ENCODE measurements at regions not wholly inside any gene's neighbourhood (a gene's known extent, or its start where the extent isn't known, plus 50 kb on each side); places are given as distances from the start of the nearest gene placed in this dataset.

DNA sequence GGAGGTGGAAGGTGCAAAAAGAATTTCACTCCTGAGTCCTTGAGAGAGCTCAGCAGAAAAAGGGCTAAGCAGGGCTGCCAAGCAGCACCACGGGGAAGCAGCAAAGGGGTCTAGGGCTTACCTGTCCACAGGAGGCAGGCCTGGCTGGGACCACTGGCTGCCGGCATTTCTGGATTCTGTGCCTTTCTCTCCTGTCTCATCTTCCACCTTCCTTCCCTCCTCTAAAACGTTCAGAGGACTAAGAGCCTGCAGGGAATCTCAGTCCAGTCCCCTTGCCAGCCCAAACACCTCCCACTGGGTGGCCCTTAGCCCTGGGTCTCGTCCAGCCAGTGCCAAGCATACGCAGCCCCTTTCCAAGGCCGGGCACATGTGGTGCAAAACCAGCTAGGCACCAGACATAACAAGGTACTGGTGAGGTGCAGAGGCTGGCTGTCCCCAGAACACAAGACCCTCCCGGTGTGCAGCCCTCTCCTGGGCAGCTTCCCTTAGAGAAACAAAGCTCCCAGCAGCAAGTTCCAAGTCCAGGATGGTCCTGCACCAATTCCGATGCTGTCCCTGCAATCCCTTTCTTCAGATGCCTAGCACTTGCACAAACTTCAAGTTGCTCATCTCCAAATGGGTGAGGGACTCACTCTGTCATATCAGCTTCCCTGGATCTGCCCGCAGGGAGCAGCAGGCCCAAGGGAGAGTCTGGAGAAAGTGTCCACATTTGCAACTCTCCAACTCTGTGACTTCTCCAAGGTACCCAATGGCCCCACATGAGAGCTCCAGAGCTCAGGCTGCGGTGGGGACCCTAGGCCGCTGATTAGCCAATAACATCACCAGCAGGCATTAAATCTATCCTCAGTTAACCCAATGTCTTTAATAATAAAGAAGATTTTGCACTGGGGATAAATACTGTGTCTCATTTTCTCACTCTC lies 126.3 kb downstream of the C5orf15 start:
- H3K27ac ChIP-seq (ENCODE audit: low read depth, low read length), result no peak overlapping the region
- no peaks in the 10 kb centered on the region for H3K36me3 Mint-ChIP-seq
- POLR2A ChIA-PET, result no interaction called here
- H3K27me3 ChIP-seq (ENCODE audit: insufficient read depth, low read length, poor library complexity, severe bottlenecking), result no peaks in the 10 kb centered on the region
- DNase-seq, result no peak
- no peak overlapping the region for H3K4me3 Mint-ChIP-seq
- no peaks in the 10 kb centered on the region for H3K4me1 ChIP-seq (ENCODE audit: insufficient read depth, low read length)
- no peak overlapping the region for H3K27ac Mint-ChIP-seq
- CTCF ChIA-PET, result interaction anchor here (0.7 kb wide), 1 partner anchor 26 kb away, joined by 3 read pairs; no protein-coding TSS in a partner anchor
- H3K36me3 ChIP-seq (ENCODE audit: insufficient read depth, low read length), result no peaks in the 10 kb centered on the region
- H3K9me3 Mint-ChIP-seq, result no peaks in the 10 kb centered on the region
- peaks cover 0 to 2% (median 0%) of the 10 kb centered on the region in 3 donors for H3K4me1 Mint-ChIP-seq
- H3K9me3 ChIP-seq (ENCODE audit: low read length), result no peaks in the 10 kb centered on the region
- H3K27me3 Mint-ChIP-seq, result peaks cover 13 to 31% of the 10 kb centered on the region in 2 donors
- no peak overlapping the region for H3K4me3 ChIP-seq (ENCODE audit: low read length)

DNA sequence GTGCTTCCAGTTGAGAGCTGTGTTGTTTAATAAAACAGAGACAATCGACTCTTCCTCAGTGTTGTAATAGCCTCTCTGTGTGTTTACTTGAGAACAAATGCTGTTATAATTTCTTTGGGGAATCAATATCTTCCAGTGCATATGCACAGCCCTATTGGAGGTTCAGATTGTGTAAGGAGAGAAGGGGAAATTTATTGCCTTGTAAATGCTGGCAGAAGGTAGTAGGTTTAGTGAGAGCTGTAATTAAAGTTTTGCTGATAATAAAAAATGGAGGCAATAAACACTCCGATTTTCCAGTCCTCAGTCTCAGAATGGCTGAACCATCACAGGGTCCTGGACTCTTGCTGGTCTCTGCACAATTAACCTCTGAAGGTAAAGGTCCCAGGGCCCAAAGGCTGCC lies 128.3 kb downstream of the C5orf15 start:
- H3K27ac Mint-ChIP-seq, result no peak overlapping the region
- Histone ChIP-seq H3K9me3 (ENCODE audit: low read length) (no peaks in the 10 kb centered on the region), H3K36me3 (ENCODE audit: insufficient read depth, low read length) (no peaks in the 10 kb centered on the region), H3K4me3 (ENCODE audit: low read length) (no peak overlapping the region), H3K4me1 (ENCODE audit: insufficient read depth, low read length) (no peaks in the 10 kb centered on the region), H3K27me3 (ENCODE audit: insufficient read depth, low read length, poor library complexity, severe bottlenecking) (no peaks in the 10 kb centered on the region), H3K27ac (ENCODE audit: low read depth, low read length) (no peak overlapping the region)
- CTCF ChIA-PET, result no interaction called here
- H3K9me3 Mint-ChIP-seq, result peaks cover 0 to 15% (median 0%) of the 10 kb centered on the region in 5 donors
- peaks cover 14 to 40% of the 10 kb centered on the region in 2 donors for H3K27me3 Mint-ChIP-seq
- POLR2A ChIA-PET, result no interaction called here
- DNase-seq, result no peak
- no peak overlapping the region for H3K4me3 Mint-ChIP-seq
- H3K36me3 Mint-ChIP-seq, result peaks cover 0 to 10% (median 0%) of the 10 kb centered on the region in 3 donors
- H3K4me1 Mint-ChIP-seq, result no peaks in the 10 kb centered on the region

DNA sequence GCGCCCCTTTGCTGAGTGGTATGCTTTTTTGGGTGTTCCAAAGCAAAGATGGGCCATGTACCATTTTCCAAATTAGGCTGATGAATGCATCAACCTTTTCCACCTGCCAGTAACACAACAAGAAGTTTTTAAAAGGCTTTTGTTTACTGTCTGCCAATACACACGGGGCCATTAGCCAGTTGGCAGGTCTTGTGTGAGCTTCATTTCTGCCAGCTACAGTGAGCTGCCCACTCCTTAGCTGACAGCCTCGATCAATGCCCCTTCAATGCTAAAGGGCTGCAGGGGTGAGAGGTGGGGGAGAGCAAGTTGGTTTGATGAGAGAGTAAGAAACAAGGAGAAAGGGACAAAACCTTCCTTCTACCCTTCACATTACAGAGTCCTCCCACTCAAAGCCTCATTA lies 128.7 kb downstream of the C5orf15 start:
- H3K27ac Mint-ChIP-seq, result no peak overlapping the region
- H3K36me3 Mint-ChIP-seq, result peaks cover 0 to 10% (median 0%) of the 10 kb centered on the region in 3 donors
- CTCF ChIA-PET, result no interaction called here
- DNase-seq, result no peak
- H3K4me1 Mint-ChIP-seq, result no peaks in the 10 kb centered on the region
- H3K4me1 ChIP-seq (ENCODE audit: insufficient read depth, low read length), result no peaks in the 10 kb centered on the region
- POLR2A ChIA-PET, result no interaction called here
- H3K4me3 Mint-ChIP-seq, result no peak overlapping the region
- peaks cover 0 to 15% (median 0%) of the 10 kb centered on the region in 5 donors for H3K9me3 Mint-ChIP-seq
- H3K27me3 ChIP-seq (ENCODE audit: insufficient read depth, low read length, poor library complexity, severe bottlenecking), result no peaks in the 10 kb centered on the region
- H3K36me3 ChIP-seq (ENCODE audit: insufficient read depth, low read length), result no peaks in the 10 kb centered on the region
- H3K9me3 ChIP-seq (ENCODE audit: low read length), result no peaks in the 10 kb centered on the region
- H3K27me3 Mint-ChIP-seq, result peaks cover 16 to 41% of the 10 kb centered on the region in 2 donors
- H3K27ac ChIP-seq (ENCODE audit: low read depth, low read length), result no peak overlapping the region
- no peak overlapping the region for H3K4me3 ChIP-seq (ENCODE audit: low read length)

DNA sequence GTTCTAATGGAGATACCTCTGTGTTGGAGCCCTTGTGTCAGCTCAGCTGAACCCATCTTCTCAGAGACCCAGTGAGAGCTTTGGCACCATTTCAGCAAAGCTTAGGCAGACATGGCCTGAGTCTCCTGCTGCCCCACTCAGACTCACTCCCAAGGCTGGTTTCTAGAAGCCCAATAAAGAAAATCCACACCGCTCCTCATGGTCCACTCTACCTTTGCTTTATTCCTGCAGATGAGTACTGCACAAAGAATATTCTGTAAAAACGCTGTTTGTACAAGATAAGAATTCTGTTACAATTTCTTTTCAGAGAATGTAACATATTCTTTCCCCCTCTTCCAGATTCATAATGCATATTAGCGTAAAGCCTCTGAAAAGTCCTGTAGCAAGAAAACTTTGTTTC lies 129.3 kb downstream of the C5orf15 start:
- peaks cover 0 to 10% (median 0%) of the 10 kb centered on the region in 3 donors for H3K36me3 Mint-ChIP-seq
- no peaks in the 10 kb centered on the region for H3K4me1 Mint-ChIP-seq
- Histone ChIP-seq H3K27ac (ENCODE audit: low read depth, low read length) (no peak overlapping the region), H3K9me3 (ENCODE audit: low read length) (no peaks in the 10 kb centered on the region), H3K27me3 (ENCODE audit: insufficient read depth, low read length, poor library complexity, severe bottlenecking) (no peaks in the 10 kb centered on the region), H3K36me3 (ENCODE audit: insufficient read depth, low read length) (no peaks in the 10 kb centered on the region), H3K4me3 (ENCODE audit: low read length) (no peak overlapping the region), H3K4me1 (ENCODE audit: insufficient read depth, low read length) (no peaks in the 10 kb centered on the region)
- DNase-seq, result no peak
- H3K9me3 Mint-ChIP-seq, result peaks cover 0 to 15% (median 0%) of the 10 kb centered on the region in 5 donors
- H3K27me3 Mint-ChIP-seq, result peaks cover 16 to 42% of the 10 kb centered on the region in 2 donors
- ChIA-PET CTCF (no interaction called here), POLR2A (no interaction called here)
- H3K4me3 Mint-ChIP-seq, result no peak overlapping the region
- H3K27ac Mint-ChIP-seq, result no peak overlapping the region

DNA sequence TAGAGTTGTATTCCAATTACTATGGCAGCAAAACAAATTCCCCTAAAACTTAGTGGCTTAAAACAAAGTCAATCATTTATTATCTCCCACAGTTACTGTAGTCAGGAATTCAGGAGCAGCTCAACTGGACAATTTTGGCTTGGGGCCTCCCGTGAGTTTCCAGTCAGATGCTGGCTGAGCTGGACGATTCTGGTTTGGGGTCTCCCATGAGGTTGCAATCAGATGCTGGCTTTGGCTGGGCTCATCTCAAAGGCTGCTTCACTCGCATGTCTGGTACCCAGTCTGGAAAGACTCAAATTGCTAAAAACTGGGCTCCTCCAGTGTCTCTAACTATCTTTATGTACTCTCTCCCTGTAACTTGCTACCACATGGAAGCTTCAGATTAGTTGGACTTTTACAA lies 130.1 kb downstream of the C5orf15 start:
- no peaks in the 10 kb centered on the region for H3K4me1 ChIP-seq (ENCODE audit: insufficient read depth, low read length)
- no peak overlapping the region for H3K27ac ChIP-seq (ENCODE audit: low read depth, low read length)
- H3K36me3 Mint-ChIP-seq, result peaks cover 0 to 10% (median 0%) of the 10 kb centered on the region in 3 donors
- peaks cover 0 to 15% (median 0%) of the 10 kb centered on the region in 5 donors for H3K9me3 Mint-ChIP-seq
- H3K27me3 ChIP-seq (ENCODE audit: insufficient read depth, low read length, poor library complexity, severe bottlenecking), result no peaks in the 10 kb centered on the region
- no peak overlapping the region for H3K4me3 ChIP-seq (ENCODE audit: low read length)
- no peaks in the 10 kb centered on the region for H3K4me1 Mint-ChIP-seq
- no peak for DNase-seq
- H3K36me3 ChIP-seq (ENCODE audit: insufficient read depth, low read length), result no peaks in the 10 kb centered on the region
- CTCF ChIA-PET, result interaction anchor here (1.5 kb wide), 1 partner anchor 25 kb away, joined by 5 read pairs; no protein-coding TSS in a partner anchor
- POLR2A ChIA-PET, result no interaction called here
- no peaks in the 10 kb centered on the region for H3K9me3 ChIP-seq (ENCODE audit: low read length)
- H3K27ac Mint-ChIP-seq, result no peak overlapping the region
- H3K27me3 Mint-ChIP-seq, result peaks cover 20 to 49% of the 10 kb centered on the region in 2 donors
- no peak overlapping the region for H3K4me3 Mint-ChIP-seq

DNA sequence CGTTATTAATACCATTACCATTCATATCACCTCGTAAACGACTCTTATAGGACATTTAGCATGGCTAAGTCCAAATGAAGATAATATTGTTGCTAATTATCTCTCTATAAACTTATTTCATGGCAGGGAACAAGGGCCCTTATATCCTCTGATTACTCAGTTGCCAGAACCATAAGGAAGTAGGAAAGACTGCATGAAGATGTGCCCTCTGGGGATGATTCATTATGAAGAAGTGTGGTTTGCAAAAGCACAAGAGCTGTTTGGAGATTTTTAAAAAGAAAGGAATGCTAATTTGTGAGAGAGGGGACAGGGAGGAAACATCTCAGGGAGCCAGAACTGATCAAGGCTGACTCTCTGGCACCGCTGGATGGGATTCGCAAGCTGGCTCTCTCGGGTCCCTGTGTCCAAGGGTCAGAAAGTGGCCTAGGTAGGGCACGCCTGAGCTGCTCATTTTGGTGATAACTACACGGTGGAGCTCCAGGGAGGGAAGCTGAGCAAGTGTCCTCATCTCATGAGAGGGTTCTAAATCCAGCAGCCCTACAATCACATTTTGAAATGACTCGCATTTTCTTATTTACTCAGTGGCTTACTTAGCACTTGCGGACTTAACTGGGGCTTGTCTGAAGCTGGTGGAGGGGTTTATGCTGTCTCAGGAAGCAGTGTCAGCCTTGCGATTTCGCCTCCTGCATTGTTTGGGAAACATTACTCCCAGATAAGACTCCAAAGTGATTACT lies 136.8 kb downstream of the C5orf15 start:
- no peaks in the 10 kb centered on the region for H3K27me3 ChIP-seq (ENCODE audit: insufficient read depth, low read length, poor library complexity, severe bottlenecking)
- no peak for DNase-seq
- no peak overlapping the region for H3K27ac Mint-ChIP-seq
- H3K27ac ChIP-seq (ENCODE audit: low read depth, low read length), result no peak overlapping the region
- no peaks in the 10 kb centered on the region for H3K36me3 ChIP-seq (ENCODE audit: insufficient read depth, low read length)
- peaks cover 0 to 10% (median 0%) of the 10 kb centered on the region in 3 donors for H3K36me3 Mint-ChIP-seq
- H3K4me3 Mint-ChIP-seq, result no peak overlapping the region
- no peak overlapping the region for H3K4me3 ChIP-seq (ENCODE audit: low read length)
- POLR2A ChIA-PET, result no interaction called here
- peaks cover 1 to 8% (median 4%) of the 10 kb centered on the region in 3 donors for H3K4me1 Mint-ChIP-seq
- H3K9me3 ChIP-seq (ENCODE audit: low read length), result no peaks in the 10 kb centered on the region
- peaks cover 0 to 15% (median 0%) of the 10 kb centered on the region in 5 donors for H3K9me3 Mint-ChIP-seq
- CTCF ChIA-PET, result no interaction called here
- peaks cover 5% of the 10 kb centered on the region for H3K4me1 ChIP-seq (ENCODE audit: insufficient read depth, low read length)
- peaks cover 8 to 30% of the 10 kb centered on the region in 2 donors for H3K27me3 Mint-ChIP-seq

DNA sequence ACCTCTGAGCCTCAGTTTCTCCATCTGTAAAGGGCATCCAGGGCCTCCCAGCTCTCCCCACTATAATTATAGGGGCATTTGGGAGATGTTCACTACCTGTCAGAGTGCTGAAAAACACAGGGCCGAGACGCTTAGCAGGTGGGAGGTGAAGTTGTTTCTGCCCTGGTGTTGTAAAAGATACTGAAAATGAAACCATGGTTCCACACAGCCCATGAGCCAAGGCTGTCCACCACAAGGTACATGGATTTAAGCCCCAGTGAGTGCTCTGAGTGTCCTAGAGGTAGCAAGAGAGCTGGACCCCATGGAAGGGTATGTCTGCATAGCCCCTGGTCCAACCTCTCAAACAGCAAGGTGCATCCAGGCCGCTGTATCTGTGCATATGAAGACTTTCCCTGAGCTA lies 137.5 kb downstream of the C5orf15 start:
- Mint-ChIP-seq H3K36me3 (peaks cover 0 to 6% (median 0%) of the 10 kb centered on the region in 3 donors), H3K27ac (no peak overlapping the region), H3K9me3 (peaks cover 0 to 8% (median 0%) of the 10 kb centered on the region in 5 donors), H3K27me3 (peaks cover 6 to 23% of the 10 kb centered on the region in 2 donors), H3K4me1 (peaks cover 9 to 16% (median 12%) of the 10 kb centered on the region in 3 donors), H3K4me3 (no peak overlapping the region)
- H3K4me3 ChIP-seq (ENCODE audit: low read length), result no peak overlapping the region
- H3K9me3 ChIP-seq (ENCODE audit: low read length), result no peaks in the 10 kb centered on the region
- H3K36me3 ChIP-seq (ENCODE audit: insufficient read depth, low read length), result no peaks in the 10 kb centered on the region
- ChIA-PET CTCF (no interaction called here), POLR2A (no interaction called here)
- no peak overlapping the region for H3K27ac ChIP-seq (ENCODE audit: low read depth, low read length)
- DNase-seq, result no peak
- peaks cover 13% of the 10 kb centered on the region for H3K4me1 ChIP-seq (ENCODE audit: insufficient read depth, low read length)
- H3K27me3 ChIP-seq (ENCODE audit: insufficient read depth, low read length, poor library complexity, severe bottlenecking), result no peaks in the 10 kb centered on the region

DNA sequence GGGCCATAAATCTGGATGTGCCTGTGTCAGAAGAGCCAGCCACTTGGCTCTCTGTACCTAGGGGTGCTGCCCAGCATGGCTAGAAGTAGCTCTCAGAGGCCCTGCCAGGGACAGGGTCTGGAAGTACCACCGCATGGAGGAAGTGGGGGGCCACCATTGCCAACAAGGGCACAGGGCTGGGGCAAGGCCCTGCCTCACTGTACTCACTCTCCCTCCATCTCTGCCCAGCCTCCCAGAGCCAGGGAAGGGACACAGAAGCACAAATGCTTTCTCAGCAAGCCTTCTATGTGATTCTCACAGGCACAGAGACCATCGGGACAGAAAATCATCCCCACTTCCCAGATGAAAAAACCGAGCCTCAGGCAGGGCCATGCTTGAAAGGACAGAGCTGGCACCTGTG lies 138.1 kb downstream of the C5orf15 start:
- H3K9me3 ChIP-seq (ENCODE audit: low read length), result no peaks in the 10 kb centered on the region
- H3K4me3 Mint-ChIP-seq, result no peak overlapping the region
- H3K4me1 ChIP-seq (ENCODE audit: insufficient read depth, low read length), result peaks cover 19% of the 10 kb centered on the region
- peaks cover 15 to 22% (median 18%) of the 10 kb centered on the region in 3 donors for H3K4me1 Mint-ChIP-seq
- ChIA-PET POLR2A (no interaction called here), CTCF (no interaction called here)
- no peaks in the 10 kb centered on the region for H3K36me3 ChIP-seq (ENCODE audit: insufficient read depth, low read length)
- peaks cover 6 to 18% of the 10 kb centered on the region in 2 donors for H3K27me3 Mint-ChIP-seq
- H3K36me3 Mint-ChIP-seq, result no peaks in the 10 kb centered on the region
- H3K27ac ChIP-seq (ENCODE audit: low read depth, low read length), result no peak overlapping the region
- H3K9me3 Mint-ChIP-seq, result peaks cover 0 to 2% (median 0%) of the 10 kb centered on the region in 5 donors
- no peak for DNase-seq
- no peak overlapping the region for H3K27ac Mint-ChIP-seq
- H3K4me3 ChIP-seq (ENCODE audit: low read length), result no peak overlapping the region
- H3K27me3 ChIP-seq (ENCODE audit: insufficient read depth, low read length, poor library complexity, severe bottlenecking), result no peaks in the 10 kb centered on the region
